HL-60 (cell line): ENCODE measurements at regions not wholly inside any gene's neighbourhood (a gene's known extent, or its start where the extent isn't known, plus 50 kb on each side); places are given as distances from the start of the nearest gene placed in this dataset.

Experiments
- DNase-seq, 2 experiments: peaks; one replicate each; pipeline ENCODE4 v3.0.0-alpha.2; 2010 to 2020; ENCODE audit warnings: low read depth in 1 of 2, low spot score in 1 of 2
- H3K27ac ChIP-seq: fragments of 250-450 bp; sonication (Bioruptor Pico); replicated peaks from 2 replicates; pipeline ENCODE4 v1.5.1; 2020; ENCODE audit warnings: mild to moderate bottlenecking, moderate library complexity
- H3K27me3 ChIP-seq: fragments of 250-450 bp; sonication (Bioruptor Pico); 2 replicates; pipeline ENCODE4 v1.5.1; 2021; ENCODE audit warnings: mild to moderate bottlenecking, moderate library complexity; ENCODE audit not compliant: insufficient read depth, poor library complexity, severe bottlenecking
- H3K4me3 ChIP-seq: replicated peaks from 2 replicates; pipeline ENCODE4 v1.5.1; 2011; ENCODE audit warnings: mild to moderate bottlenecking, control low read depth, low read length; ENCODE audit not compliant: insufficient read depth
- GABPA ChIP-seq: IDR thresholded peaks from 2 replicates; pipeline ENCODE4 v1.6.1; 2012; ENCODE audit warnings: low read depth
- POLR2AphosphoS5 ChIP-seq: IDR thresholded peaks from 2 replicates; pipeline ENCODE4 v1.6.1; 2012; ENCODE audit warnings: low read depth
- SPI1 ChIP-seq: IDR thresholded peaks from 2 replicates; pipeline ENCODE4 v1.6.1; 2012; ENCODE audit warnings: low read depth, mild to moderate bottlenecking, borderline replicate concordance
- TF ChIP-seq, protein P1 (sequence below): IDR thresholded peaks from 2 replicates; pipeline ENCODE4 v1.6.1; 2012; ENCODE audit warnings: low read depth; ENCODE audit not compliant: insufficient replicate concordance
- TF ChIP-seq, protein P2 (sequence below): IDR thresholded peaks from one replicate; pipeline ENCODE4 v1.5.1; 2011; ENCODE audit warnings: low read length, control low read depth, inconsistent platforms; ENCODE audit not compliant: insufficient read depth

DNA sequence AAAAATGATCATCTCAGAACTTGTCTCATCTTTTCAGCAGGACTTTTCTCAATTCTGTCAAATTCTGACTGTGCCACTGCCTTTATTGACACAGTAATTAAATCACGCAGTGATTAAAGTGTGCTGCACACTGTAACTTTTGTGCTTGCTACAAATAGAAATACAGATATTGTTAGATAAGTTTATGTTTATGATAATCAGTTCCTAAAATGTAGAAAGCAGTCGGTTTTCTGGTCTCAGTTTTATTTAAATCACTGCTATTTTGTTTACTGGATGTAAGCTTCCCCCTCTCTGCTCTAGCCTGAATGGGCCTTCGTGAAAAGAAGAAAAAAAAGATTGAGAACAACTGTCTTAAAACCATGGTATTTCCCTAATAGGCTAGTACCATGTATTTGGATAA, 258.8 kb upstream of the STARD13 start:
- no peak for DNase-seq
- H3K4me3 ChIP-seq: no peak overlapping the region

DNA sequence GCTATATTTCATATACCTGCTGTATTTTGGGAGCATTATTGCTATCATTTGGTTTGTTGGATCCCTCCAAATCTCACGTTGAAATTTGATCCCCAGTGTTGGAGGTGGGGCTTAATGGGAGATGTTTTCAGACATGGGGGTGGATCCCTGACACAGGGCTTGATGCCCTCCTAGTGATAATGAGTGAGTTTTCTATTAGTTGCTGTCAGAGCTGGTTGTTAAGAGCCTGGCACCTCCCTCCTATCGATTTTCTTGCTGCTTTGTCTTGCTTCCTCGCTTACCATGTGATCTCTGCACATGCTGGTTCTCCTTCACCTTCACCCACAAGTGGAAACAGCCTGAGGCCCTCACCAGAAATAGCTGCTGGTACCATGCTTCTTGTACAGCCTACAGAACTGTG, 259.9 kb upstream of the STARD13 start:
- TF ChIP-seq POLR2AphosphoS5 (no peak), GABPA (no peak), SPI1 (no peak)
- TF ChIP-seq, protein P1, sequence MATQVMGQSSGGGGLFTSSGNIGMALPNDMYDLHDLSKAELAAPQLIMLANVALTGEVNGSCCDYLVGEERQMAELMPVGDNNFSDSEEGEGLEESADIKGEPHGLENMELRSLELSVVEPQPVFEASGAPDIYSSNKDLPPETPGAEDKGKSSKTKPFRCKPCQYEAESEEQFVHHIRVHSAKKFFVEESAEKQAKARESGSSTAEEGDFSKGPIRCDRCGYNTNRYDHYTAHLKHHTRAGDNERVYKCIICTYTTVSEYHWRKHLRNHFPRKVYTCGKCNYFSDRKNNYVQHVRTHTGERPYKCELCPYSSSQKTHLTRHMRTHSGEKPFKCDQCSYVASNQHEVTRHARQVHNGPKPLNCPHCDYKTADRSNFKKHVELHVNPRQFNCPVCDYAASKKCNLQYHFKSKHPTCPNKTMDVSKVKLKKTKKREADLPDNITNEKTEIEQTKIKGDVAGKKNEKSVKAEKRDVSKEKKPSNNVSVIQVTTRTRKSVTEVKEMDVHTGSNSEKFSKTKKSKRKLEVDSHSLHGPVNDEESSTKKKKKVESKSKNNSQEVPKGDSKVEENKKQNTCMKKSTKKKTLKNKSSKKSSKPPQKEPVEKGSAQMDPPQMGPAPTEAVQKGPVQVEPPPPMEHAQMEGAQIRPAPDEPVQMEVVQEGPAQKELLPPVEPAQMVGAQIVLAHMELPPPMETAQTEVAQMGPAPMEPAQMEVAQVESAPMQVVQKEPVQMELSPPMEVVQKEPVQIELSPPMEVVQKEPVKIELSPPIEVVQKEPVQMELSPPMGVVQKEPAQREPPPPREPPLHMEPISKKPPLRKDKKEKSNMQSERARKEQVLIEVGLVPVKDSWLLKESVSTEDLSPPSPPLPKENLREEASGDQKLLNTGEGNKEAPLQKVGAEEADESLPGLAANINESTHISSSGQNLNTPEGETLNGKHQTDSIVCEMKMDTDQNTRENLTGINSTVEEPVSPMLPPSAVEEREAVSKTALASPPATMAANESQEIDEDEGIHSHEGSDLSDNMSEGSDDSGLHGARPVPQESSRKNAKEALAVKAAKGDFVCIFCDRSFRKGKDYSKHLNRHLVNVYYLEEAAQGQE: no peak
- TF ChIP-seq, protein P2, sequence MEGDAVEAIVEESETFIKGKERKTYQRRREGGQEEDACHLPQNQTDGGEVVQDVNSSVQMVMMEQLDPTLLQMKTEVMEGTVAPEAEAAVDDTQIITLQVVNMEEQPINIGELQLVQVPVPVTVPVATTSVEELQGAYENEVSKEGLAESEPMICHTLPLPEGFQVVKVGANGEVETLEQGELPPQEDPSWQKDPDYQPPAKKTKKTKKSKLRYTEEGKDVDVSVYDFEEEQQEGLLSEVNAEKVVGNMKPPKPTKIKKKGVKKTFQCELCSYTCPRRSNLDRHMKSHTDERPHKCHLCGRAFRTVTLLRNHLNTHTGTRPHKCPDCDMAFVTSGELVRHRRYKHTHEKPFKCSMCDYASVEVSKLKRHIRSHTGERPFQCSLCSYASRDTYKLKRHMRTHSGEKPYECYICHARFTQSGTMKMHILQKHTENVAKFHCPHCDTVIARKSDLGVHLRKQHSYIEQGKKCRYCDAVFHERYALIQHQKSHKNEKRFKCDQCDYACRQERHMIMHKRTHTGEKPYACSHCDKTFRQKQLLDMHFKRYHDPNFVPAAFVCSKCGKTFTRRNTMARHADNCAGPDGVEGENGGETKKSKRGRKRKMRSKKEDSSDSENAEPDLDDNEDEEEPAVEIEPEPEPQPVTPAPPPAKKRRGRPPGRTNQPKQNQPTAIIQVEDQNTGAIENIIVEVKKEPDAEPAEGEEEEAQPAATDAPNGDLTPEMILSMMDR: no peak
- DNase-seq: no peak
- Histone ChIP-seq H3K4me3 (no peak overlapping the region), H3K27me3 (no peaks in the 10 kb centered on the region), H3K27ac (no peak overlapping the region)

More for the DNA sequence above, 258.8 kb upstream of the STARD13 start:
- TF ChIP-seq, protein P1: no peak
- TF ChIP-seq POLR2AphosphoS5 (no peak), SPI1 (no peak), GABPA (no peak)
- TF ChIP-seq, protein P2: no peak
- no peaks in the 10 kb centered on the region for H3K27me3 ChIP-seq
- H3K27ac ChIP-seq: peak overlapping the region; percentile 97

DNA sequence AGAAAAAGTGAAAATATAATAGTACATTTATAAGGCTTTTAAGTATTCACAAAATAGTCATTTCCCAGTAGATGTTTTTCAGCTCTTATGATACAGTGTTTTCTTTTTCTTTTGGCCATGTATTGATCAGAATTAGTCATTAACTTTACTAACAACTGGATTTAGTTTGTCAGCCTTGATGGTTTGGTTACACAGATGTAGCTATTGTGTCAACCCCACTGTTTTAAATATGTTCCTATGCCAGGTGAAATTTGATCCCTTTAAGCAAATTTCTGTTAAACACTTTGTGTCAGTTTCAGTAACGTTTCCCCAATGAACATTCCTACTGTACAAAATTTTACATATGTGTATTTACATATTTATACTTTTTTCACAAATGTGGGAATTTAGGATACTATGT, 261.5 kb upstream of the STARD13 start:
- TF ChIP-seq POLR2AphosphoS5 (no peak), SPI1 (no peak), GABPA (no peak)
- TF ChIP-seq, protein P1: no peak
- TF ChIP-seq, protein P2: no peak
- no peak for DNase-seq
- Histone ChIP-seq H3K27me3 (no peaks in the 10 kb centered on the region), H3K27ac (no peak overlapping the region), H3K4me3 (no peak overlapping the region)
